GM12865 (cell line): ENCODE measurements at regions not wholly inside any gene's neighbourhood (a gene's known extent, or its start where the extent isn't known, plus 50 kb on each side); places are given as distances from the start of the nearest gene placed in this dataset.

Experiments
- DNase-seq: peaks from one replicate; pipeline ENCODE4 v3.0.0; 2010; ENCODE audit warnings: low read depth
- H3K4me3 ChIP-seq: 2 replicates; pipeline ENCODE4 v1.5.1; 2011; ENCODE audit warnings: mild to moderate bottlenecking, low read depth, low read length, control low read depth
- TF ChIP-seq, protein P1 (sequence below): IDR thresholded peaks from 2 replicates; pipeline ENCODE4 v1.5.1; 2011; ENCODE audit warnings: low read length, control low read depth, low read depth, inconsistent platforms; ENCODE audit not compliant: insufficient read depth; ENCODE audit errors: missing control alignments

GRCh38 chr17:70863436-70864248, 694.3 kb downstream of the KCNJ2 start:
- no peak for DNase-seq
- TF ChIP-seq, protein P1, sequence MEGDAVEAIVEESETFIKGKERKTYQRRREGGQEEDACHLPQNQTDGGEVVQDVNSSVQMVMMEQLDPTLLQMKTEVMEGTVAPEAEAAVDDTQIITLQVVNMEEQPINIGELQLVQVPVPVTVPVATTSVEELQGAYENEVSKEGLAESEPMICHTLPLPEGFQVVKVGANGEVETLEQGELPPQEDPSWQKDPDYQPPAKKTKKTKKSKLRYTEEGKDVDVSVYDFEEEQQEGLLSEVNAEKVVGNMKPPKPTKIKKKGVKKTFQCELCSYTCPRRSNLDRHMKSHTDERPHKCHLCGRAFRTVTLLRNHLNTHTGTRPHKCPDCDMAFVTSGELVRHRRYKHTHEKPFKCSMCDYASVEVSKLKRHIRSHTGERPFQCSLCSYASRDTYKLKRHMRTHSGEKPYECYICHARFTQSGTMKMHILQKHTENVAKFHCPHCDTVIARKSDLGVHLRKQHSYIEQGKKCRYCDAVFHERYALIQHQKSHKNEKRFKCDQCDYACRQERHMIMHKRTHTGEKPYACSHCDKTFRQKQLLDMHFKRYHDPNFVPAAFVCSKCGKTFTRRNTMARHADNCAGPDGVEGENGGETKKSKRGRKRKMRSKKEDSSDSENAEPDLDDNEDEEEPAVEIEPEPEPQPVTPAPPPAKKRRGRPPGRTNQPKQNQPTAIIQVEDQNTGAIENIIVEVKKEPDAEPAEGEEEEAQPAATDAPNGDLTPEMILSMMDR: no peak
- no peak overlapping the region for H3K4me3 ChIP-seq

GRCh38 chr17:70865993-70866804, 696.9 kb downstream of the KCNJ2 start:
- H3K4me3 ChIP-seq: no peak overlapping the region
- TF ChIP-seq, protein P1: no peak
- DNase-seq: no peak

DNA sequence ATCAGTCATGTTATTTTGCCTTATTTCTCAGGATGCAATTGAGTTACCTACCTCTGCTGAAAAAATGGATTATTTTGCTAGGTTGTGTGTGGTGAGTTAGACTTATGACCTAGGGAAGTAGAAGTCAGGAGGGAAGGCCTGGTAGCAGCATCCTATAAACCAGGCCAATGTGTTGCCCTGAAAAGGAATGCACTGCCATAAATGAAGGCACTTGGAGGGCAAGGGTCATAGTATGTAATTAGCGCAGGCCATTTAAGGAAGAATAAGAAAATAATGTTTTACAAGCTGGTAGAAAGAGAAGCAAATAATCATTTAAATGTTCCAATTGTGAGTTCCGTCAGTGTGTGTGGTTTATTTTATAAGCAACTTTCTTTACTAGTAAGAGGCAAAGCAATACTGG, 698.8 kb downstream of the KCNJ2 start:
- H3K4me3 ChIP-seq: no peak overlapping the region
- TF ChIP-seq, protein P1: no peak
- no peak for DNase-seq

DNA sequence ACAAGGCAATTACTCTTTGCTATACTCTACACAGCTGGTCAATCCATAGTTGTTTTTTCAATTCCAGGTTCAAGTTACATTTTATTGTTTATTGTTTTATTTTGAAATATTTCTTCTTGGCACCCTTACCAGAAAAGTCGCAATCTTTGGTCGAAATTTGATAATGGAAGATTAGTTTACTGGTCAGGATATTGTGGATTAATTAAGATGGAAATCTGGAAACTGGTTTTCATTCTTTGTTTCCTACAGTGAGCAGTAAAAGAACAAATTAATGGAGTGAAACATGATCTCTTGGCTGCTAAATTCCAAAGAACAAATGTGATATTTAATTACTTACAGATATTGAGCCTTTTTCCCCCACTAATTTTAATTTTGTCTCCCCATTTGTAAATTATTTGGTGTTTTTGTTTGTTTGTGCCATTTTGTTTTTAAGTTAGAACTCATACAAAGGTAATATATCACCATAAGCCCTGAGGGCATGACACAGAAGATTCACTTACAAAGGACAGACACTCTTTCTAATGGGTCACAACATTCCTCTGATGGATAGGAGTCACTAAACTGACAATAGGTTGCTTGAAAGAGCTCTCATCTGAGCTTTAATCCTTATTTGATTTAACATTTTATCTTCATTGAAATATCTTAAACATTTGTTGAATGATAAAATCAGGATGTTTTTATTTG, 700.2 kb downstream of the KCNJ2 start:
- TF ChIP-seq, protein P1: no peak
- H3K4me3 ChIP-seq: no peak overlapping the region
- DNase-seq: no peak

DNA sequence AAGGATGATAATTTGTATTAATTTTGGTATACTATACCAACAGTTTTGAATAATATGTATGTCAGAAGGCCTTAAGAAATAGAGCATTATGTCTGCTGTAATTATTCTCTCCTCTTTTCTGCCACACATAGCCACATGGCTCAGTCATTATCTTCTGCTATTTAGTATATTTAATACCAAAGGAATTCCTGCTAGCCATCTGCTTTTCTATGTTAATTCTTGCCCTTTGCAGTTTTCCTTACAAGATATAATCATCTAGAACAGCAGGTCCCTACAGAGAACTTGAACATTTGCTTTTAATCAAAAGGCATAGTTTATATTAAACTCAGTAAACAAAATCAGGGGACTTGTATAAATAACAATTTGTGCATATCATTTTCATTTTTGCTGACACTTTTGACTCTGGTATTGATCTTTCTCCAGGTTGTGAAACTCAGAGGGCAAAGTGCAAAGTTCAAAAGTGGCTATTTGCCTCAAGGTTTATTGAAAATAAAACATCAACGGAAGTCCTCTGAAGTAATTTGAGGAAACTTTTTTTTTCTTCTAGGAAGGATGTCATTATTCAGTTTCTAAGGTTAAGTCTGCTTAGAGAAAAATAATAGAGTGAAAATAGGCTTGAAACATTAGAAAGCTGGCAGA, 702.0 kb downstream of the KCNJ2 start:
- no peak for DNase-seq
- TF ChIP-seq, protein P1: no peak
- no peak overlapping the region for H3K4me3 ChIP-seq

- TF ChIP-seq, protein P1: no peak
- H3K4me3 ChIP-seq: no peak overlapping the region
- DNase-seq: no peak
These were observed 702.8 kb downstream of the KCNJ2 start for GRCh38 chr17:70872103-70872502.
